H1 (cell line): ENCODE measurements at regions not wholly inside any gene's neighbourhood (a gene's known extent, or its start where the extent isn't known, plus 50 kb on each side); places are given as distances from the start of the nearest gene placed in this dataset.
"Not testable (repeated sequence)": the region's sequence is repeated elsewhere in the genome, so short reads cannot be mapped to it uniquely, and the experiment has no call there.

ENCODE experiments used
- CBX5 ChIP-seq: fragments of 300-800, 300-1000 bp; sonication (generic); IDR thresholded peaks from 2 replicates; pipeline ENCODE4 v1.7.1; 2016; ENCODE audit warnings: antibody characterized with exemption, low read length, low read depth
- CHD7 ChIP-seq: fragments of 300-600 bp; sonication (generic); IDR thresholded peaks from 2 replicates; pipeline ENCODE4 v1.7.1; 2012; ENCODE audit warnings: low read length, moderate library complexity, mild to moderate bottlenecking, inconsistent platforms; ENCODE audit not compliant: insufficient replicate concordance
- CTCF ChIP-seq, 3 experiments: IDR thresholded peaks; 1 replicate in 2 of 3; 2 replicates in 1 of 3; pipeline versions ENCODE4 v1.5.1 to v1.6.1; 2011; ENCODE audit warnings: low read length in 3 of 3, mild to moderate bottlenecking in 3 of 3, inconsistent platforms in 2 of 3, low read depth in 1 of 3, moderate library complexity in 1 of 3; ENCODE audit not compliant: insufficient read depth in 1 of 3; ENCODE audit errors: control extremely low read depth in 1 of 3
- EZH2 ChIP-seq: fragments of 200-600 bp; sonication (generic); IDR thresholded peaks from 2 replicates; pipeline ENCODE4 v1.7.1; 2012; ENCODE audit warnings: low read depth, mild to moderate bottlenecking, moderate library complexity, low read length, inconsistent platforms; ENCODE audit not compliant: severe bottlenecking
- PHF8 ChIP-seq: fragments of 200-600 bp; sonication (generic); conservative IDR thresholded peaks from 2 replicates; pipeline ENCODE4 v1.7.1; 2012; ENCODE audit warnings: low read depth, mild to moderate bottlenecking, inconsistent platforms, low read length, moderate library complexity
- POLR2A ChIP-seq, 2 experiments: IDR thresholded peaks; 1 replicate in 1 of 2; 2 replicates in 1 of 2; pipeline ENCODE4 v1.6.1; 2011; ENCODE audit warnings: low read depth in 2 of 2, low read length in 2 of 2, mild to moderate bottlenecking in 2 of 2; ENCODE audit errors: control extremely low read depth in 1 of 2
- SIN3A ChIP-seq, 2 experiments: IDR thresholded peaks in 1 of 2; conservative IDR thresholded peaks in 1 of 2; 2 replicates each; pipeline ENCODE4 v1.6.1; 2011 to 2012; ENCODE audit warnings: low read length in 2 of 2, improper control_type of control experiment in 1 of 2, low read depth in 1 of 2, mild to moderate bottlenecking in 1 of 2
- SIRT6 ChIP-seq: IDR thresholded peaks from one replicate; pipeline ENCODE4 v1.7.1; 2012; ENCODE audit warnings: low read length, inconsistent platforms
- YY1 ChIP-seq: IDR thresholded peaks from 2 replicates; pipeline ENCODE4 v1.6.1; 2011; ENCODE audit warnings: low read depth, mild to moderate bottlenecking, low read length

- not testable (repeated sequence) for TF ChIP-seq CTCF (IDR thresholded peaks at IDR 0.05; ENCODE audit: control extremely low read depth in 1 of 3, insufficient read depth in 1 of 3, low read depth in 1 of 3, low read length in 3 of 3); POLR2A (IDR thresholded peaks at IDR 0.05; ENCODE audit: control extremely low read depth in 1 of 2, low read depth in 2 of 2, low read length in 2 of 2); CBX5; YY1; CHD7; SIRT6; PHF8; SIN3A (conservative IDR thresholded peaks at IDR 0.05 in 1 of 2, IDR thresholded peaks at IDR 0.05 in 1 of 2; ENCODE audit: low read depth in 1 of 2, low read length in 2 of 2); EZH2
These were observed 1743.6 kb upstream of the RAG2 start for GRCh38 chr11:38341612-38342011.
